H9 (cell line): ENCODE measurements at regions not wholly inside any gene's neighbourhood (a gene's known extent, or its start where the extent isn't known, plus 50 kb on each side); places are given as distances from the start of the nearest gene placed in this dataset.

Source experiments
- DNase-seq: peaks from one replicate; pipeline ENCODE4 v3.0.0-alpha.2; 2017
- H2AFZ ChIP-seq: one replicate; pipeline ENCODE4 v1.6.1; 2013; ENCODE audit warnings: mild to moderate bottlenecking, low read length, control low read depth, moderate library complexity
- H2AK5ac ChIP-seq: 2 replicates; pipeline ENCODE4 v1.6.1; 2013; ENCODE audit warnings: low read length, control low read depth, mixed read lengths; ENCODE audit not compliant: insufficient read length
- H2BK120ac ChIP-seq: one replicate; pipeline ENCODE4 v1.6.1; 2013; ENCODE audit warnings: low read depth, mild to moderate bottlenecking, low read length, control low read depth, inconsistent platforms; ENCODE audit not compliant: poor library complexity, severe bottlenecking
- H2BK12ac ChIP-seq: 2 replicates; pipeline ENCODE4 v1.6.1; 2013; ENCODE audit warnings: low read length, control low read depth, mixed read lengths, low read depth; ENCODE audit not compliant: insufficient read length
- H2BK15ac ChIP-seq: 2 replicates; pipeline ENCODE4 v1.6.1; 2013; ENCODE audit warnings: low read depth, low read length, control low read depth
- H2BK20ac ChIP-seq: one replicate; pipeline ENCODE4 v1.6.1; 2013; ENCODE audit warnings: low read depth, mild to moderate bottlenecking, low read length, control low read depth, inconsistent platforms; ENCODE audit not compliant: poor library complexity, severe bottlenecking
- H2BK5ac ChIP-seq: 2 replicates; pipeline ENCODE4 v1.6.1; 2013; ENCODE audit warnings: low read length, control low read depth, mixed read lengths; ENCODE audit not compliant: insufficient read length
- H3K14ac ChIP-seq: 2 replicates; pipeline ENCODE4 v1.6.1; 2013; ENCODE audit warnings: low read length, control low read depth; ENCODE audit not compliant: insufficient read depth
- H3K18ac ChIP-seq: 2 replicates; pipeline ENCODE4 v1.6.1; 2013; ENCODE audit warnings: low read depth, mild to moderate bottlenecking, mixed read lengths, low read length, control low read depth; ENCODE audit not compliant: insufficient read length
- H3K23ac ChIP-seq: 2 replicates; pipeline ENCODE4 v1.6.1; 2013; ENCODE audit warnings: low read length, control low read depth, mixed read lengths, low read depth; ENCODE audit not compliant: insufficient read length
- H3K23me2 ChIP-seq: 2 replicates; pipeline ENCODE4 v1.6.1; 2013; ENCODE audit warnings: low read depth, mild to moderate bottlenecking, mixed read lengths, low read length, control low read depth; ENCODE audit not compliant: insufficient read length, poor library complexity, severe bottlenecking
- H3K27ac ChIP-seq: 2 replicates; pipeline ENCODE4 v1.5.1; 2013; ENCODE audit warnings: low read length, control low read depth, mixed read lengths, low read depth; ENCODE audit not compliant: insufficient read length
- H3K27me3 ChIP-seq: 2 replicates; pipeline ENCODE4 v1.6.1; 2013; ENCODE audit warnings: low read length, control low read depth, inconsistent platforms; ENCODE audit not compliant: insufficient read depth
- H3K4ac ChIP-seq: 2 replicates; pipeline ENCODE4 v1.6.1; 2013; ENCODE audit warnings: low read depth, mild to moderate bottlenecking, control low read depth, inconsistent platforms, low read length, moderate library complexity
- H3K4me1 ChIP-seq: 2 replicates; pipeline ENCODE4 v1.6.1; 2013; ENCODE audit warnings: low read length, control low read depth, inconsistent platforms; ENCODE audit not compliant: insufficient read depth
- H3K4me2 ChIP-seq: 2 replicates; pipeline ENCODE4 v1.6.1; 2013; ENCODE audit warnings: low read length, control low read depth, mixed read lengths; ENCODE audit not compliant: insufficient read length, insufficient read depth
- H3K56ac ChIP-seq: 2 replicates; pipeline ENCODE4 v1.6.1; 2013; ENCODE audit warnings: low read depth, mild to moderate bottlenecking, mixed read lengths, low read length, control low read depth; ENCODE audit not compliant: insufficient read length
- H3K79me1 ChIP-seq: 2 replicates; pipeline ENCODE4 v1.6.1; 2013; ENCODE audit warnings: low read depth, mild to moderate bottlenecking, moderate library complexity, low read length, control low read depth, inconsistent platforms; ENCODE audit not compliant: insufficient read depth, poor library complexity, severe bottlenecking
- H3K79me2 ChIP-seq: 2 replicates; pipeline ENCODE4 v1.6.1; 2013; ENCODE audit warnings: low read length, control low read depth, inconsistent platforms; ENCODE audit not compliant: insufficient read depth
- H3K9ac ChIP-seq: 2 replicates; pipeline ENCODE4 v1.6.1; 2013; ENCODE audit warnings: low read length, control low read depth, mixed read lengths; ENCODE audit not compliant: insufficient read length; ENCODE audit errors: extremely low read depth
- H3K9me3 ChIP-seq: one replicate; pipeline ENCODE4 v1.6.1; 2013; ENCODE audit warnings: low read depth, low read length, inconsistent platforms; ENCODE audit not compliant: control insufficient read depth
- H3T11ph ChIP-seq: one replicate; pipeline ENCODE4 v1.6.1; 2013; ENCODE audit warnings: mild to moderate bottlenecking, low read length, control low read depth, inconsistent platforms
- H4K20me1 ChIP-seq: one replicate; pipeline ENCODE4 v1.6.1; 2013; ENCODE audit not compliant: control insufficient read depth, insufficient read length, insufficient read depth
- H4K5ac ChIP-seq: 2 replicates; pipeline ENCODE4 v1.6.1; 2013; ENCODE audit warnings: low read depth, mild to moderate bottlenecking, mixed read lengths, low read length, control low read depth; ENCODE audit not compliant: insufficient read length
- H4K8ac ChIP-seq: replicated peaks from 2 replicates; pipeline ENCODE4 v1.6.1; 2013; ENCODE audit warnings: low read length, control low read depth, mixed read lengths, low read depth; ENCODE audit not compliant: insufficient read length
- H4K91ac ChIP-seq: 2 replicates; pipeline ENCODE4 v1.6.1; 2013; ENCODE audit warnings: low read depth, mild to moderate bottlenecking, moderate library complexity, mixed read lengths, low read length, control low read depth; ENCODE audit not compliant: insufficient read length
- H3K27ac Mint-ChIP-seq, 3 experiments: 2 replicates in 2 of 3; 3 replicates in 1 of 3; pipeline ENCODE4 v1.8.0; 2020 to 2021; ENCODE audit warnings: mixed read lengths in 3 of 3, mild to moderate bottlenecking in 1 of 3, moderate library complexity in 1 of 3
- H3K27me3 Mint-ChIP-seq: 2 replicates; pipeline ENCODE4 v1.8.0; 2021; ENCODE audit warnings: low read depth, mild to moderate bottlenecking, moderate library complexity, mixed read lengths
- H3K36me3 Mint-ChIP-seq, 3 experiments: 2 replicates in 2 of 3; 3 replicates in 1 of 3; pipeline ENCODE4 v1.8.0; 2020 to 2021; ENCODE audit warnings: low read depth in 3 of 3, mixed read lengths in 3 of 3; ENCODE audit not compliant: insufficient read depth in 1 of 3
- H3K4me1 Mint-ChIP-seq, 2 experiments: 2 replicates each; pipeline ENCODE4 v1.8.0; 2020; ENCODE audit warnings: mixed read lengths in 2 of 2
- H3K4me3 Mint-ChIP-seq, 2 experiments: 2 replicates in 1 of 2; 3 replicates in 1 of 2; pipeline ENCODE4 v1.8.0; 2020 to 2021; ENCODE audit warnings: mild to moderate bottlenecking in 2 of 2, mixed read lengths in 2 of 2, moderate library complexity in 1 of 2
- H3K9me3 Mint-ChIP-seq, 2 experiments: 2 replicates in 1 of 2; 3 replicates in 1 of 2; pipeline ENCODE4 v1.8.0; 2020; ENCODE audit warnings: mild to moderate bottlenecking in 2 of 2, mixed read lengths in 2 of 2, moderate library complexity in 1 of 2
- WGBS: extraction: QIAGEN DNeasy Blood & Tissue Kit; methylation state at CpG from one replicate; pipeline ENCODE4 v1.1.7; 2013; ENCODE audit warnings: missing lambda C conversion rate, low lambda C conversion rate, mixed read lengths; ENCODE audit not compliant: insufficient read length; ENCODE audit errors: extremely low coverage; 5-methylcytosine and 5-hydroxymethylcytosine counted together
- TF ChIP-seq, protein P1 (sequence below): fragments of 200-600 bp; sonication (generic); conservative IDR thresholded peaks from 3 replicates; pipeline ENCODE4 v1.8.0; 2021; ENCODE audit warnings: antibody characterized with exemption, mild to moderate bottlenecking

DNA sequence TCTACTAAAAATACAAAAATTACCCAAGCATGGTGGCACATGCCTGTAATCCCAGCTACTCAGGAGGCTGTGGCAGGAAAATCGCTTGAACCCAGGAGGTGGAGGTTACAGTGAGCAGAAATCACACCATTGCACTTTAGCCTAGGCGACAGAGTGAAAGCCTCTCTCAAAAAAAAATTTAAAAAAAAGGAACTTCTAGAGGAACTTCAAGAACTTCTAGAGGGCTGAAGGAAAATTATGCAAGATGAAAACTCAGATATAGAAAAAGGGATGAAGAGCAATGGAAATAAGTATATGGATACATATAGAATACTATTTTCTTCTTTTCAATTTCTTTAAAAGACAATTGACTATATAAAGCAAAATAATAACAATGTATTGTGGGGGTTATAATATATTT lies 51.2 kb upstream of the PRR5 start:
- no peak overlapping the region for H3K56ac ChIP-seq
- no peak overlapping the region for H2BK120ac ChIP-seq
- no peaks in the 10 kb centered on the region for H3K27me3 ChIP-seq
- WGBS = no CpG with 5 or more reads among the region's 2 CpGs
- H3K9me3 ChIP-seq = no peaks in the 10 kb centered on the region
- no peak overlapping the region for H2BK15ac ChIP-seq
- H3T11ph ChIP-seq = no peak overlapping the region
- H4K8ac ChIP-seq = no peak overlapping the region
- no peak overlapping the region for H3K9ac ChIP-seq
- no peak overlapping the region for H2BK5ac ChIP-seq
- H4K20me1 ChIP-seq = no peaks in the 10 kb centered on the region
- Mint-ChIP-seq H3K4me1 (peaks cover 0 to 16% of the 10 kb centered on the region in 2 experiments; a peak in 2 of 4 replicates), H3K36me3 (no peaks in the 10 kb centered on the region), H3K4me3 (no peak overlapping the region), H3K9me3 (no peaks in the 10 kb centered on the region; a peak in 1 of 5 replicates), H3K27me3 (peaks cover 26% of the 10 kb centered on the region), H3K27ac (no peak overlapping the region)
- H2BK12ac ChIP-seq = no peak overlapping the region
- no peak overlapping the region for H2AFZ ChIP-seq
- no peak overlapping the region for H3K4ac ChIP-seq
- no peak for DNase-seq
- H3K4me2 ChIP-seq = no peak overlapping the region
- no peak overlapping the region for H4K5ac ChIP-seq
- H3K79me2 ChIP-seq = no peaks in the 10 kb centered on the region
- H2BK20ac ChIP-seq = no peak overlapping the region
- H3K27ac ChIP-seq = no peak overlapping the region
- no peaks in the 10 kb centered on the region for H3K79me1 ChIP-seq
- no peak overlapping the region for H4K91ac ChIP-seq
- TF ChIP-seq, protein P1, sequence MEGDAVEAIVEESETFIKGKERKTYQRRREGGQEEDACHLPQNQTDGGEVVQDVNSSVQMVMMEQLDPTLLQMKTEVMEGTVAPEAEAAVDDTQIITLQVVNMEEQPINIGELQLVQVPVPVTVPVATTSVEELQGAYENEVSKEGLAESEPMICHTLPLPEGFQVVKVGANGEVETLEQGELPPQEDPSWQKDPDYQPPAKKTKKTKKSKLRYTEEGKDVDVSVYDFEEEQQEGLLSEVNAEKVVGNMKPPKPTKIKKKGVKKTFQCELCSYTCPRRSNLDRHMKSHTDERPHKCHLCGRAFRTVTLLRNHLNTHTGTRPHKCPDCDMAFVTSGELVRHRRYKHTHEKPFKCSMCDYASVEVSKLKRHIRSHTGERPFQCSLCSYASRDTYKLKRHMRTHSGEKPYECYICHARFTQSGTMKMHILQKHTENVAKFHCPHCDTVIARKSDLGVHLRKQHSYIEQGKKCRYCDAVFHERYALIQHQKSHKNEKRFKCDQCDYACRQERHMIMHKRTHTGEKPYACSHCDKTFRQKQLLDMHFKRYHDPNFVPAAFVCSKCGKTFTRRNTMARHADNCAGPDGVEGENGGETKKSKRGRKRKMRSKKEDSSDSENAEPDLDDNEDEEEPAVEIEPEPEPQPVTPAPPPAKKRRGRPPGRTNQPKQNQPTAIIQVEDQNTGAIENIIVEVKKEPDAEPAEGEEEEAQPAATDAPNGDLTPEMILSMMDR = no peak
- H3K4me1 ChIP-seq = no peaks in the 10 kb centered on the region
- H3K14ac ChIP-seq = no peak overlapping the region
- no peak overlapping the region for H2AK5ac ChIP-seq
- no peak overlapping the region for H3K23ac ChIP-seq
- no peaks in the 10 kb centered on the region for H3K23me2 ChIP-seq
- no peak overlapping the region for H3K18ac ChIP-seq
